ENCODE measurements at regions not wholly inside any gene's neighbourhood (a gene's known extent, or its start where the extent isn't known, plus 50 kb on each side); places are given as distances from the start of the nearest gene placed in this dataset.

GRCh38 chr6:71582820-71583219 is 294.2 kb downstream of the OGFRL1 start:
- H3K27ac Mint-ChIP-seq: no peak overlapping the region
- no peaks in the 10 kb centered on the region for H3K27me3 Mint-ChIP-seq (ENCODE audit: low read depth)
- H3K4me1 Mint-ChIP-seq (ENCODE audit: low read depth): no peaks in the 10 kb centered on the region
- peaks cover 5% of the 10 kb centered on the region for H3K9me3 Mint-ChIP-seq
- H3K4me3 Mint-ChIP-seq: no peak overlapping the region
- no peaks in the 10 kb centered on the region for H3K36me3 Mint-ChIP-seq (ENCODE audit: low read depth)

GRCh38 chr6:71584712-71585436 is 296.3 kb downstream of the OGFRL1 start:
- H3K36me3 Mint-ChIP-seq (ENCODE audit: low read depth): no peaks in the 10 kb centered on the region
- no peak overlapping the region for H3K4me3 Mint-ChIP-seq
- peaks cover 5% of the 10 kb centered on the region for H3K9me3 Mint-ChIP-seq
- H3K27me3 Mint-ChIP-seq (ENCODE audit: low read depth): no peaks in the 10 kb centered on the region
- H3K27ac Mint-ChIP-seq: no peak overlapping the region
- H3K4me1 Mint-ChIP-seq (ENCODE audit: low read depth): no peaks in the 10 kb centered on the region

DNA sequence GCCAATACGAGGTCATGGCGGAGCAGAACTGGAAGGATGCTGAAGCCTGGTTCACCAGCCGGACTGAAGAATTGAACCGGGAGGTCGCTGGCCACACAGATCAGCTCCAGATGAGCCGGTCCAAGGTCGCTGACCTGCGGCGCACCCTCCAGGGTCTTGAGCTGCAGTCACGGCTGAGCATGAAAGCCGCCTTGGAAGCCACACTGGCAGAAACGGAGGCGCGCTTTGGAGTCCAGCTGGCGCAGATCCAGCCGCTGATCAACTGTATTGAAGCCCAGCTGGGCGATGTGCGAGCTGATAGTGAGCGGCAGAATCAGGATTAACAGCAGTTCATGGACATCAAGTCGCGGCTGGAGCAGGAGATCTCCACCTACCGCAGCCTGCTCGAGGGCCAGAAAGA is 296.9 kb downstream of the OGFRL1 start:
- H3K27ac Mint-ChIP-seq: no peak overlapping the region
- no peaks in the 10 kb centered on the region for H3K4me1 Mint-ChIP-seq (ENCODE audit: low read depth)
- H3K9me3 Mint-ChIP-seq: peaks cover 5% of the 10 kb centered on the region
- H3K36me3 Mint-ChIP-seq (ENCODE audit: low read depth): no peaks in the 10 kb centered on the region
- H3K4me3 Mint-ChIP-seq: no peak overlapping the region
- no peaks in the 10 kb centered on the region for H3K27me3 Mint-ChIP-seq (ENCODE audit: low read depth)

DNA sequence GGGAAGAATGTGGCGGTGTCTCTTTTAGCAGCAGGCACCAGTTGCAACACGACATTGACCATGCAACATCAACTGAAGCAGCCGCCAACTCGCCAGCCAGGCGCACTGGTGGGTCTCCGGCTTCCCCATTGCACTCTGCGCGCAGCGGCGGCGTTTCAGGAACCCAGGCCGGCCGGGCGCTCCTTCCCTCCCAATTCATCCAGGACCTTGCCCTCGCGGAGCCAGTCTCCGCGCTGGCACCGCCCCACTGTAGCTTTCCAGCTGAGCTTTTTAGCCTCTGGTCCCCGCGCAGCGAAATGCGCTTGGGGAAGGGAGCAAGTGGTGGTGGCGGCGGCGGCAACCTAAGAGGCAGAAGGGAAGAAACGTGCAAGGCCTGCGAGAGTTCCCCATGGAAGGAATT is 297.9 kb upstream of the RIMS1 start:
- no peaks in the 10 kb centered on the region for H3K36me3 Mint-ChIP-seq (ENCODE audit: low read depth)
- H3K27ac Mint-ChIP-seq: no peak overlapping the region
- no peaks in the 10 kb centered on the region for H3K4me1 Mint-ChIP-seq (ENCODE audit: low read depth)
- no peaks in the 10 kb centered on the region for H3K27me3 Mint-ChIP-seq (ENCODE audit: low read depth)
- H3K4me3 Mint-ChIP-seq: no peak overlapping the region
- H3K9me3 Mint-ChIP-seq: peaks cover 5% of the 10 kb centered on the region

GRCh38 chr6:71589254-71589653 is 297.1 kb upstream of the RIMS1 start:
- Mint-ChIP-seq H3K4me1 (ENCODE audit: low read depth) (no peaks in the 10 kb centered on the region), H3K4me3 (no peak overlapping the region), H3K36me3 (ENCODE audit: low read depth) (no peaks in the 10 kb centered on the region), H3K27me3 (ENCODE audit: low read depth) (no peaks in the 10 kb centered on the region), H3K9me3 (peaks cover 5% of the 10 kb centered on the region), H3K27ac (no peak overlapping the region)

DNA sequence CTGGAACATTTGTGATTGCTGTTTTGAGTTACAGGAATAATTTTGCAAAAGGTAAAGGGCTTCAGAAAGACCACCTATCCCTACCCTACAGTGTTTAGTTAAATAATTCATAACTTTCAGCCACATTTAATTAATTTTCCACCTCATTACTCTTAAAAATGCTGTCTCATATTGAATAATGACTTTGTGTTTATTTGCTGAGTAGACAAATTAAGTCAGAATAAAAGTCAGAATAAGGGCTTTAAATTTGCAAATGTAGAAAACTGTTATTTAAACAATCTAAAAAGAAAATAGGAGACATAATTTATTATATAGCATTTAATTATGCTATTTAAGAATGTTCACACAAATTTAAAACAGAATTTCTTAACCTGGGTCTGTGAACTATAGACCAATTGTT is 293.7 kb upstream of the RIMS1 start:
- H3K4me3 Mint-ChIP-seq: no peak overlapping the region
- H3K36me3 Mint-ChIP-seq (ENCODE audit: low read depth): no peaks in the 10 kb centered on the region
- H3K27ac Mint-ChIP-seq: no peak overlapping the region
- H3K27me3 Mint-ChIP-seq (ENCODE audit: low read depth): no peaks in the 10 kb centered on the region
- H3K4me1 Mint-ChIP-seq (ENCODE audit: low read depth): no peaks in the 10 kb centered on the region
- no peaks in the 10 kb centered on the region for H3K9me3 Mint-ChIP-seq

DNA sequence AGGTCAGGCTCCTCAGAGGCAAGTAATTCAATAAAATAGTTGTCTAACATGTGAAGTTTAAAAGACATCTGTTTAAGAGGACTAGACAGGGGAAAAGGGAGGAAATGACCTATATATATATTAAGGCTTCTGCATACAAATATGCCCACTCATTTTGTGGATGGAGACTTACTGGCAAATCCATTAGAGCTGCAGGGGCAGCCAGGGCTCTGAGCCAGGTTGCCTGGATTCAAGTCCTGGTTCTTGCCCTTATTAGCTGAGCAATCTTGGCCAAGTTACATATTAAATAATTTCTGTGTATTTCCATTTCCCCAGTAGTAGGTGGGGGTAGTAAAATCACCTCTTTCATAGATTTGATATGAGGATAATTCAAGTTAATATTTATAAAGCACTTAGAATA is 287.0 kb upstream of the RIMS1 start:
- Mint-ChIP-seq H3K9me3 (no peaks in the 10 kb centered on the region), H3K4me3 (no peak overlapping the region), H3K4me1 (ENCODE audit: low read depth) (no peaks in the 10 kb centered on the region), H3K27ac (no peak overlapping the region), H3K27me3 (ENCODE audit: low read depth) (no peaks in the 10 kb centered on the region), H3K36me3 (ENCODE audit: low read depth) (no peaks in the 10 kb centered on the region)

DNA sequence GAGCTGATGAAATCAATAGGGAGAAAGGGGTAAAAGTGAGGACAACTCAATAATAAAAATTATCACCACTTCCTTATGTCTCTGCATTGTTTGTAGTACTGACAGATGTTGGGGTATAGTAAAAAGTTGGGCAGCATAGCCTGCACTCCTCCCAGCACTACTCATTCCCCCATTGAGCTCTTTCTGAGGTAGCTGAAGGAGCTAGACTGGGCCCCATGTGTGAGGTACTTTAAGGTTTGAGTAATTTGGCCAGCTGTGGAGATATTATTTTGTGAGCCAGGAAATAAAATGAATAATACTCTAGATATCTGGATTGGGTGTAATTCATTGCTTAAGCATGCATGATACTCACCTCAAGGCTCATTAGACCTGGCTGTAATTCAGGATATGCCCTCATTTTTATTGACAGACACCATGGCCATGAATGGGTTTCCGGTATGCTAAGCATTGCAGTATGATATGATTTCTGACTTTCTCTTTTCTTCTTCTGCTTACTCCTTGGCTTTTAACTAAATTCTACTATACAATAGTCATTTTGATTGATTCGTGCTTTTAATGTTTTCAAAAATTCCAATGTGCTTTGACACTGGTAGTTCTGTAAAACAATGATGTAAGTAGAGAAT is 283.9 kb upstream of the RIMS1 start:
- no peak overlapping the region for H3K27ac Mint-ChIP-seq
- H3K4me3 Mint-ChIP-seq: no peak overlapping the region
- no peaks in the 10 kb centered on the region for H3K36me3 Mint-ChIP-seq (ENCODE audit: low read depth)
- H3K4me1 Mint-ChIP-seq (ENCODE audit: low read depth): no peaks in the 10 kb centered on the region
- H3K9me3 Mint-ChIP-seq: no peaks in the 10 kb centered on the region
- no peaks in the 10 kb centered on the region for H3K27me3 Mint-ChIP-seq (ENCODE audit: low read depth)

GRCh38 chr6:71603021-71603420 is 283.3 kb upstream of the RIMS1 start:
- no peak overlapping the region for H3K4me3 Mint-ChIP-seq
- no peak overlapping the region for H3K27ac Mint-ChIP-seq
- H3K9me3 Mint-ChIP-seq: no peaks in the 10 kb centered on the region
- H3K36me3 Mint-ChIP-seq (ENCODE audit: low read depth): no peaks in the 10 kb centered on the region
- no peaks in the 10 kb centered on the region for H3K4me1 Mint-ChIP-seq (ENCODE audit: low read depth)
- no peaks in the 10 kb centered on the region for H3K27me3 Mint-ChIP-seq (ENCODE audit: low read depth)

DNA sequence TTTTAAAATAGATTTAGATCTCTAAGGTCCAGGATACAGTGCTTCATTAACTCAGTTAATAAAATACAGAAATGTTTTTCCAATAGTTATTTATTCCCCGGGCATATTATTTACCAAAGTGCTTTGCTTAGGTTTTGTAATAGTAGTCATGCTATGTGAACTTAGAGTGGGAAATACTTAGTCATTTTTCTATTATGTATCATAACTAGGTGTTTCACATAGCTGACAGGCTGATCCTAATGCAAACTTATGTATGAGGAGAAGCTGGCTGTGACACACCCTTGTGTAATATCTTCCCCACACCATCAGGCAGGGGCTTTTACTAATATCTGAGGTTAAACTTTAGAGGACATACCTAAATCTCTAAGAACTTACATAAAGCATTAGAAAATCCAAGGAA is 277.7 kb upstream of the RIMS1 start:
- no peaks in the 10 kb centered on the region for H3K27me3 Mint-ChIP-seq (ENCODE audit: low read depth)
- H3K9me3 Mint-ChIP-seq: no peaks in the 10 kb centered on the region
- no peak overlapping the region for H3K4me3 Mint-ChIP-seq
- no peaks in the 10 kb centered on the region for H3K4me1 Mint-ChIP-seq (ENCODE audit: low read depth)
- no peak overlapping the region for H3K27ac Mint-ChIP-seq
- no peaks in the 10 kb centered on the region for H3K36me3 Mint-ChIP-seq (ENCODE audit: low read depth)

DNA sequence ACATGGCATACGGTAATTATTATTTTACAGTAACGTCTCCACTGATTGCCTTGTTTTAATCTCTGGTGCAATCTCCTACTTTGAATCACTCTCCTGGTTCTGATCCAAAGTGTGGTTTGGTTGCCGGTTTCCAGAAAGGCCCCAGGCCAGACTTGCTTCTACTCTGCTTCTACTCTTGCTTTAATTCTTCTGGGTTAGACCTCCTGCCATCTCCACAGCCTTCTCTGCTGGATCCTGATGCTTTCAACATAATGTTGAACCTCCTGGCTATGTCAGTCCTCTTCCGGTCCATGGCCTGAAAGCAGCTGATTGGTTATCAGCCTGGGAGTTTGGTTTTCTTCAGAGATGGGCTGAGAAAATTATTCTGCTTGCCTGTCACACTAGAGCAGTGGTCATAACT is 266.5 kb upstream of the RIMS1 start:
- H3K4me3 Mint-ChIP-seq: no peak overlapping the region
- H3K27ac Mint-ChIP-seq: no peak overlapping the region
- peaks cover 6% of the 10 kb centered on the region for H3K9me3 Mint-ChIP-seq
- no peaks in the 10 kb centered on the region for H3K36me3 Mint-ChIP-seq (ENCODE audit: low read depth)
- H3K27me3 Mint-ChIP-seq (ENCODE audit: low read depth): no peaks in the 10 kb centered on the region
- H3K4me1 Mint-ChIP-seq (ENCODE audit: low read depth): no peaks in the 10 kb centered on the region

- H3K9me3 Mint-ChIP-seq: peaks cover 20% of the 10 kb centered on the region
- no peaks in the 10 kb centered on the region for H3K4me1 Mint-ChIP-seq (ENCODE audit: low read depth)
These were observed 264.3 kb upstream of the RIMS1 start for GRCh38 chr6:71621918-71622519.

DNA sequence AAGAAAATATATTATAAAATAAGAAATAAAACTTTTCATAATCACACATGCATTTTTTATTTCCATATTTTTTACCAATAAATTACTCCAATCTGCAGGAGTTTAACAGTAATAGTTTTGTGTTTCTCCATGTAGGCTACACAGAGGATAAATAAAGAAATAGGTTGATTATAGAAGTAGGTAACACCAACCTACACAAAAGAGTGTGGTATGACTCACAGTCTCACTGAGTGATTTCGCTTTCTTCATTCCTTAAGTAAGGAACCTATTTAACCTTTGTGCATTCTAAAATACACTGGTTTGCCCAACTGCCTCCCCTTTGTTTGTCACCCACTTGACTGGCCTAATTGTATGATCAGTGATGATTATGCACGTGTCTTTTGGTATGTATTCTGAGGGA is 244.2 kb upstream of the RIMS1 start:
- Mint-ChIP-seq H3K4me3 (no peak overlapping the region), H3K27me3 (ENCODE audit: low read depth) (no peaks in the 10 kb centered on the region), H3K36me3 (ENCODE audit: low read depth) (no peaks in the 10 kb centered on the region), H3K4me1 (ENCODE audit: low read depth) (no peaks in the 10 kb centered on the region), H3K27ac (no peak overlapping the region), H3K9me3 (no peaks in the 10 kb centered on the region)

More at GRCh38 chr6:71621918-71622519, 264.3 kb upstream of the RIMS1 start:
- H3K27me3 Mint-ChIP-seq (ENCODE audit: low read depth): no peaks in the 10 kb centered on the region
- no peaks in the 10 kb centered on the region for H3K36me3 Mint-ChIP-seq (ENCODE audit: low read depth)
- no peak overlapping the region for H3K4me3 Mint-ChIP-seq
- H3K27ac Mint-ChIP-seq: no peak overlapping the region

DNA sequence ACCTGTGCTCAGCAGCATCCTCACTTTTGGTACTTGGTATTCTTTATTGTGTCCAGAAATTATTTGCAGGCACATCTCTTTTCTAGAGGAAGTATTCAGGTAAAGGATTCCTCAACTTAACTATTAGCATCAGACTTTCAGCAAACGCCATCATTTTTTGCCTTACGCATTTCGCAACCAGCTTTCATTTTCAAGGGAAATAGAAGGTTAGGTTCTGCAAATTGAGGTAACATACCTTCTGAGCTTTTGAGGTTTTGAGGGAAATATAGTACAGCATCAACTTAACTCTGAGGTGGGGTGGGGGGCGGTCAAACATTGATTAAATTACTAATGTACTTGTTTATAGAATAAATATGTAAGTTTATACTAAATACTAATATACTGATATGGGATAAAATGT is 243.6 kb upstream of the RIMS1 start:
- Mint-ChIP-seq H3K27ac (no peak overlapping the region), H3K4me1 (ENCODE audit: low read depth) (no peaks in the 10 kb centered on the region), H3K36me3 (ENCODE audit: low read depth) (no peaks in the 10 kb centered on the region), H3K9me3 (no peaks in the 10 kb centered on the region), H3K4me3 (no peak overlapping the region), H3K27me3 (ENCODE audit: low read depth) (no peaks in the 10 kb centered on the region)

GRCh38 chr6:71645299-71645698 is 241.1 kb upstream of the RIMS1 start:
- Mint-ChIP-seq H3K27ac (no peak overlapping the region), H3K36me3 (ENCODE audit: low read depth) (no peaks in the 10 kb centered on the region), H3K9me3 (no peaks in the 10 kb centered on the region), H3K4me1 (ENCODE audit: low read depth) (no peaks in the 10 kb centered on the region), H3K27me3 (ENCODE audit: low read depth) (no peaks in the 10 kb centered on the region), H3K4me3 (no peak overlapping the region)
